GM10266 (cell line): ENCODE measurements at regions not wholly inside any gene's neighbourhood (a gene's known extent, or its start where the extent isn't known, plus 50 kb on each side); places are given as distances from the start of the nearest gene placed in this dataset.
"Not testable (repeated sequence)": the region's sequence is repeated elsewhere in the genome, so short reads cannot be mapped to it uniquely, and the experiment has no call there.

Source experiments
- DNase-seq: peaks from one replicate; pipeline ENCODE4 v3.0.0; 2012; ENCODE audit errors: extremely low spot score
- TF ChIP-seq, protein P1 (sequence below): IDR thresholded peaks from 2 replicates; pipeline ENCODE4 v1.5.1; 2012; ENCODE audit warnings: mild to moderate bottlenecking, low read depth; ENCODE audit not compliant: control insufficient read depth, insufficient read depth; ENCODE audit errors: missing control alignments

DNA sequence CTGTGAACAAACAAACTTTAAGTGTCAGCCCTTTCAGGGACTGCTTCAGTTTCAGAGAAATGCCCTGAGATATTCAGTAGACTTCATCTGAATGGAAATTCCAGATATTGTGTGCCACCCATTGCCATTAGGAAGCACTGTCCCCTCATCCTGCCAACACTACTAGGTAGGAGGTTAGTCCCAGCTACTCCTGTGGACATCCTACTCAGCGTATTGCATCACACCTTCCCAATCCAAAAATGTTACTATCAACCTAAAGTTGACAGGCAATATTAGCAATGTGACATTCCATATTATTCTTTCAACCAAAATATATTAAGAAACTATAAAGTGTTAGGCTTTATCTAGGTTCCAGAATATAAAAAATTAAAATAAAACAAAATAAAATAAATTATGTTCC is 552.0 kb upstream of the ST8SIA4 start:
- DNase-seq, result no peak
- TF ChIP-seq, protein P1, sequence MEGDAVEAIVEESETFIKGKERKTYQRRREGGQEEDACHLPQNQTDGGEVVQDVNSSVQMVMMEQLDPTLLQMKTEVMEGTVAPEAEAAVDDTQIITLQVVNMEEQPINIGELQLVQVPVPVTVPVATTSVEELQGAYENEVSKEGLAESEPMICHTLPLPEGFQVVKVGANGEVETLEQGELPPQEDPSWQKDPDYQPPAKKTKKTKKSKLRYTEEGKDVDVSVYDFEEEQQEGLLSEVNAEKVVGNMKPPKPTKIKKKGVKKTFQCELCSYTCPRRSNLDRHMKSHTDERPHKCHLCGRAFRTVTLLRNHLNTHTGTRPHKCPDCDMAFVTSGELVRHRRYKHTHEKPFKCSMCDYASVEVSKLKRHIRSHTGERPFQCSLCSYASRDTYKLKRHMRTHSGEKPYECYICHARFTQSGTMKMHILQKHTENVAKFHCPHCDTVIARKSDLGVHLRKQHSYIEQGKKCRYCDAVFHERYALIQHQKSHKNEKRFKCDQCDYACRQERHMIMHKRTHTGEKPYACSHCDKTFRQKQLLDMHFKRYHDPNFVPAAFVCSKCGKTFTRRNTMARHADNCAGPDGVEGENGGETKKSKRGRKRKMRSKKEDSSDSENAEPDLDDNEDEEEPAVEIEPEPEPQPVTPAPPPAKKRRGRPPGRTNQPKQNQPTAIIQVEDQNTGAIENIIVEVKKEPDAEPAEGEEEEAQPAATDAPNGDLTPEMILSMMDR, result no peak

DNA sequence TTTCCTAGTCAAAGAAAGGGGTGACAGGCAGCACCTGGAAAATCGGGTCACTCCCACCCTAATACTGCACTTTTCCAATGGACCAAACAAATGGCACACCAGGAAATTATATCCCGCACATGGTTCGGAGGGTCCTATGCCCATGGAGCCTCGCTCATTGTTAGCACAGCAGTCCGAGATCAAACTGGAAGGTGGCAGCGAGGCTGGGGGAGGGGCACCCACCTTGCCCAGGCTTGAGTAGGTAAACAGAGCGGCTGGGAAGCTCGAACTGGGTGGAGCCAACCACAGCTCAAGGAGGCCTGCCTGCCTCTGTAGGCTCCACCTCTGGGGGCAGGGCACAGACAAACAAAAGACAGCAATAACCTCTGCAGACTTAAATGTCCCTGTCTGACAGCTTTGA is 539.2 kb upstream of the ST8SIA4 start:
- DNase-seq, result not testable (repeated sequence)

DNA sequence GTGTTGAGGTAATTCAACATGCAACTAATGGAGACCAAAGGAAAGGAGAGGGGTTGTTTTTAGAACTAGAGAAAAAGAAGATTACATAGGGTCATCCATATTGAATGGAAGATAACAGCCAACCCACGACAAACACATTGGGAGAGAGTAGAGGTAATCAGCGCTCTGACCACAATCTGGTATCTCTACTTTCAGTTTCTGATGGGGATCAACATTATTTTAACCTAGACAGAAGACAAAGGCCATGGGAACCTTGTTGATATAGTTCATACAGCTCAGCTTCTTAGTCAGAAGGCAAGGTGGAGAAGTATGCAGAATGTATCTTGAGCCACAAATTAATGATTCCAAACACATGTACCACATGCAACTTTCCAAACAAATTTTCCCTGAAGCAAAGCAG is 537.1 kb upstream of the ST8SIA4 start:
- DNase-seq, result no peak

DNA sequence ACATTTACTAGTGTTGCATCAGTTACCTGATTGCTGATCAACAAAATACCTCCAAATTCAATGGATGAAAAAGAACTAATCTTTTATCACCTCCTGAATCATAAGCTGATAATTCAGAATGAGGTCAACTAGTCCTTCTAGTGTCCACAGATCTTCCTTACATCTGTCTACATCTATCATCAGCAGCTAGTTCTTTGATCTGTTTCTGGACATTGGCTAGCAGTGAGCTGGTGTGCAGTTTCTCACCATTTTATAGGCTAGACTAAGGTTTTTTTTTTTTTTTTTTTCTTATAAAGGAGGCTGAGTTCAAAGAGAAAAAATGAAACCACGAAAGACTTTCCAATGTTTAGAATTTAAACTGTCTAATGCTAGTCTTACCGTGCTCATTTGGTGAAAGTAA is 534.3 kb upstream of the ST8SIA4 start:
- no peak for DNase-seq
- TF ChIP-seq, protein P1, result no peak

More for the DNA sequence above, 537.1 kb upstream of the ST8SIA4 start:
- TF ChIP-seq, protein P1, result no peak

DNA sequence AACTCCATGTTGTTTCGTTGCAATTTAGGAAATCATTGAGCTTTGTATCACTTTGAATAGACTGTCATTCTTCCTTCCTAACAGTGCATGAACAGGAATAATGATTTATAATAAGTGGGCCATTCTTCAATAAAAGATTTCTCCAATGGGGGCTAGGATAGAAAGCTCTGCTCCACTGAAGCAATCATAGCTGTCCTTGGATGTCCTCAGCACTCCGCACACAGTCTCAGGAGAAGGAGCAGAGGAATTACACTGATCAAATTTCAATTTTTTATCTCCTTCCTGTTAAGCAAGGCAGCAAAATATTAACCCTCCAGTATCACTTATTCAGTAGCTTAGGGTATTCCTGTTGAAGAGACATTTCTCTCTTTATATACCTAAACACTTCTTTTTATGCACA is 532.7 kb upstream of the ST8SIA4 start:
- DNase-seq, result no peak
- TF ChIP-seq, protein P1, result no peak

DNA sequence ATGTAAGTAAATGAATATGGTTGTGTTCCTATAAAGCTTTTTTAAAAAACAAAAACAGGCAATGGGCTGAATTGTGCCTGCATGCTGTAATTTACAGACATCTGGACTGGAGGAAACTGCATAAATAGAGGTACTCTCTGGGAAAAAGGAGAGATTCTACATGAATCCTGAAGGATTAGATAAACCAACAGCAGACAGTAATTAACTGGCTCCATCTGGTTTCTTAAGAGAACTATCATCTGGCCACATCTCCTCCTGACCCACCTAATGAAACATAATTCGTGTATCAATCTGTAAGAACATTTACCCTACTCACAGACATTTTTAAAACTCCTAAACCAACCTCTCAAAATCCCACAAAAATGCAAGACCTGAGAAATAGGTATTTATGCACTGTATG is 528.1 kb upstream of the ST8SIA4 start:
- no peak for DNase-seq
- TF ChIP-seq, protein P1, result no peak

DNA sequence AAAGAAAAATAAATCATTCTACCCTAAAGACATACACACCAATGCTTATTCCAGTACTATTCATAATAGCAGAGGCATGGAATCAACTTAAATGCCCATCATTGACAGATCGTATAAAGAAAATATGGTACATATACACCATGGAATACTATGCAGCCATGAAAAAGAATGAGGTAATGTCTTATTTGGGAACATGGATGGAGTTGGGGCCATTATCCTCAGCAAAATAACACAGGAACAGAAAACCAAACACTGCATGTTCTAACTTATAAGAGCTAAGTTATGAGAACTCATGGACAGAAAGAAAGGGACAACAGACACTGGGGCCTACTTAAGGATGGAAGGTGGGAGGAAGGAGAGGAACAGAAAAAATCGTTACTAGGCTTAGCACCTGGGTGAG is 527.5 kb upstream of the ST8SIA4 start:
- DNase-seq, result no peak
- TF ChIP-seq, protein P1, result no peak

DNA sequence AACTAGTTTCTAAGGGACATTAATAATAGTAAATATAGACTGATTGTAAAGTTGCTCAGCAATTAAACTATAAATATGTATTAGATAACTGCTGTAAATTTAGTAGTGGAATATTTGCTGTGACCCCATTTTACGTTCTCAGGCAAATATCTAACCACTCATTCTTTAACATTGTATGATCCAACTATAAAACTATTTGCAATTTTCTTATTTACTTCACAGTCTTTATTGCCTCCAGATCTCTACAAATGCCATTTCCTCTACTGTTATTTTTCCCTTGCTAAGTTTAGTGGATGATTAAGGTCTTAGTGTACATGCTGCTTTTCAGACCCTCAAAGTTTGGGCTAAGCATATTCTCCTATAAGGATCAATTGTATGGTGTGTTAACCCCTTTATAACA is 526.2 kb upstream of the ST8SIA4 start:
- no peak for DNase-seq
- TF ChIP-seq, protein P1, result no peak
